Ishikawa (cell line): ENCODE measurements at regions not wholly inside any gene's neighbourhood (a gene's known extent, or its start where the extent isn't known, plus 50 kb on each side); places are given as distances from the start of the nearest gene placed in this dataset.

Experiments
- CEBPB ChIP-seq: IDR thresholded peaks from 2 replicates; pipeline ENCODE4 v1.6.1; 2012
- CREB1 ChIP-seq: IDR thresholded peaks from 2 replicates; pipeline ENCODE4 v1.6.1; 2012; ENCODE audit warnings: low read depth
- EGR1 ChIP-seq: IDR thresholded peaks from 2 replicates; pipeline ENCODE4 v1.6.1; 2012
- EP300 ChIP-seq: IDR thresholded peaks from 2 replicates; pipeline ENCODE4 v1.6.1; 2012; ENCODE audit warnings: borderline replicate concordance
- FOXM1 ChIP-seq: IDR thresholded peaks from 2 replicates; pipeline ENCODE4 v1.6.1; 2012; ENCODE audit warnings: low read depth, borderline replicate concordance
- MAX ChIP-seq: IDR thresholded peaks from 2 replicates; pipeline ENCODE4 v1.6.1; 2012
- NFIC ChIP-seq: IDR thresholded peaks from 2 replicates; pipeline ENCODE4 v1.6.1; 2012
- RAD21 ChIP-seq: IDR thresholded peaks from 2 replicates; pipeline ENCODE4 v1.6.1; 2012; ENCODE audit warnings: low read depth
- REST ChIP-seq: IDR thresholded peaks from 2 replicates; pipeline ENCODE4 v1.6.1; 2012; ENCODE audit warnings: low read depth, mild to moderate bottlenecking
- TAF1 ChIP-seq: IDR thresholded peaks from 2 replicates; pipeline ENCODE4 v1.6.1; 2012; ENCODE audit warnings: low read depth, mild to moderate bottlenecking
- TCF12 ChIP-seq: IDR thresholded peaks from 2 replicates; pipeline ENCODE4 v1.6.1; 2012; ENCODE audit warnings: low read depth
- TEAD4 ChIP-seq: IDR thresholded peaks from 2 replicates; pipeline ENCODE4 v1.6.1; 2012
- USF1 ChIP-seq: IDR thresholded peaks from 2 replicates; pipeline ENCODE4 v1.6.1; 2012
- YY1 ChIP-seq: IDR thresholded peaks from 2 replicates; pipeline ENCODE4 v1.6.1; 2012; ENCODE audit warnings: low read depth
- ZBTB7A ChIP-seq: IDR thresholded peaks from 2 replicates; pipeline ENCODE4 v1.6.1; 2012; ENCODE audit warnings: low read depth

- TF ChIP-seq USF1, result no peak
- no peak for TF ChIP-seq RAD21
- no peak for TF ChIP-seq CEBPB
- no peak for TF ChIP-seq EGR1
- TF ChIP-seq TEAD4, result no peak
These were observed 309.0 kb upstream of the GULP1 start for GRCh38 chr2:187982668-187983067.

GRCh38 chr2:187985195-187985594 is 306.5 kb upstream of the GULP1 start:
- TF ChIP-seq CEBPB, result no peak
- no peak for TF ChIP-seq EGR1
- no peak for TF ChIP-seq EP300
- TF ChIP-seq ZBTB7A, result no peak
- no peak for TF ChIP-seq TAF1
- TF ChIP-seq TCF12, result no peak
- no peak for TF ChIP-seq REST
- no peak for TF ChIP-seq TEAD4
- TF ChIP-seq MAX, result no peak
- no peak for TF ChIP-seq YY1
- TF ChIP-seq CREB1, result no peak
- TF ChIP-seq RAD21, result no peak
- no peak for TF ChIP-seq USF1
- no peak for TF ChIP-seq NFIC
- no peak for TF ChIP-seq FOXM1

GRCh38 chr2:187985923-187986322 is 305.8 kb upstream of the GULP1 start:
- TF ChIP-seq CEBPB, result no peak
- TF ChIP-seq NFIC, result no peak
- TF ChIP-seq TCF12, result no peak
- no peak for TF ChIP-seq CREB1
- no peak for TF ChIP-seq ZBTB7A
- no peak for TF ChIP-seq USF1
- no peak for TF ChIP-seq MAX
- no peak for TF ChIP-seq RAD21
- no peak for TF ChIP-seq FOXM1
- TF ChIP-seq REST, result no peak
- TF ChIP-seq TEAD4, result no peak
- TF ChIP-seq EGR1, result no peak
- TF ChIP-seq YY1, result no peak
- TF ChIP-seq TAF1, result no peak
- no peak for TF ChIP-seq EP300

- TF ChIP-seq REST, result no peak
- TF ChIP-seq CREB1, result no peak
- TF ChIP-seq CEBPB, result no peak
- no peak for TF ChIP-seq FOXM1
- TF ChIP-seq TAF1, result no peak
- no peak for TF ChIP-seq MAX
- TF ChIP-seq EP300, result no peak
- no peak for TF ChIP-seq TCF12
- no peak for TF ChIP-seq ZBTB7A
- TF ChIP-seq USF1, result no peak
- TF ChIP-seq TEAD4, result no peak
- TF ChIP-seq NFIC, result no peak
- TF ChIP-seq EGR1, result no peak
- TF ChIP-seq YY1, result no peak
- no peak for TF ChIP-seq RAD21
These were observed 305.1 kb upstream of the GULP1 start for GRCh38 chr2:187986390-187987105.
